C4-2B (cell line): ENCODE measurements at regions not wholly inside any gene's neighbourhood (a gene's known extent, or its start where the extent isn't known, plus 50 kb on each side); places are given as distances from the start of the nearest gene placed in this dataset.

Source experiments
- H3K27ac ChIP-seq: fragments of 450-650 bp; 2 replicates; pipeline ENCODE4 v1.5.1; 2017
- CTCF ChIP-seq: fragments of 450-650 bp; conservative IDR thresholded peaks from 2 replicates; pipeline ENCODE4 v1.5.1; 2017; ENCODE audit warnings: mild to moderate bottlenecking
- ZFX ChIP-seq: fragments of 450-650 bp; IDR thresholded peaks from 2 replicates; pipeline ENCODE4 v1.6.1; 2017

- TF ChIP-seq ZFX: no peak
- TF ChIP-seq CTCF: peak; percentile 81
- H3K27ac ChIP-seq: no peak overlapping the region
These were observed 664.8 kb upstream of the SEMA3D start for GRCh38 chr7:85851571-85852193.

DNA sequence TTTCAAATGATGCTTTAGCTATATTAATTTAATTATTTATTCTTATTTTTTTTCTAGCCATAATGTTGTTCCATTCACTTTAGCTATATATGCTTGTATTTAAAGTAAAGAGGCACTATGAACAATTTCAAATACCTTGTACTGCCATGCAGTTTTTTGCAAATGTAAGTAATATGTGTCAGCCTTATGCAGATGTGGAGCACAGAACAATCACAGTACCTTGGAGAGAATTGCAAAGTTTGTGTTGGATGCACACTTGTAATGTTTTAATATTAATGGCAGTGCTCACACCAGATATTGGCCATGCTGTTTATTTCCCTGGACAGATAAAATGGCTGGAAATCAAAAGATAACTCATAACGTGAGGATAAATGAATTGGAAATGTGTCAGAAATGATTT is 663.5 kb upstream of the SEMA3D start:
- no peak overlapping the region for H3K27ac ChIP-seq
- TF ChIP-seq CTCF (no peak), ZFX (no peak)

DNA sequence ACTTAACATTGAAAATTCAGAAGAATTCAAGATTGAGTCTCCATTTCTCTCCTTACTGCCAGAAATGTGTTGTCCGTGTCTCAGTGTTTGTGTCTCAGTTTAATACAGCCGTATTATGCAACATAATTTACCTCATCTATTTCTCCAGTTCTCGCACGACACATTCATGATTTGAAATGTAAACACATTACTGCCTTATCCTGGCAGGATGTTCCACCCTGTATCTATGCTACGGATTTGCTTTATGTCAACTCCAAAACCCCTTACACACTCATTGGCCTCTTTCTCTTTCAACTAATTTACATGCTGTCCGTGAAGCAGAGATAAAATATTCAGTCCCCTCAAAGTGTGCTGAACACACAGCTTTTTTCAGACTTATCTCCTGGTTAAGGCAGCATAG is 653.7 kb upstream of the SEMA3D start:
- H3K27ac ChIP-seq: no peak overlapping the region
- no peak for TF ChIP-seq ZFX
- no peak for TF ChIP-seq CTCF

DNA sequence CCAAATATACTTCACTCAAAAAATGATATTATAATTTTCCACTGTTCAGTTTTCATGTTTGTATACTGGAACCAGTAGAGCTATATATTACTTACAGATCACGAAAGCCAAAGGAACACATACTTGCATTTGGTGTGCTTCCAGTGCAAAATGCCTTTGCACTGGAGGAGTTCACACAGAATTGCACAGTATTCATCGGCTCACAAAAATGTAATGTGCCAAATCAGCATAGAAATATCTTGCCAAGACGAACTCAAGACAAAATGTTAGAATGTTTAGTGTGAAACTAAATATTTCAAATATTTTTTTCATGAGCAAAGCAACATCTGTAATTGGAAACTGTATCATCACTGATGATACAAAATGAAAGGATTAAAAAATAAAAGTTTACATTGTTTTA is 646.2 kb upstream of the SEMA3D start:
- no peak for TF ChIP-seq CTCF
- no peak for TF ChIP-seq ZFX
- no peak overlapping the region for H3K27ac ChIP-seq

DNA sequence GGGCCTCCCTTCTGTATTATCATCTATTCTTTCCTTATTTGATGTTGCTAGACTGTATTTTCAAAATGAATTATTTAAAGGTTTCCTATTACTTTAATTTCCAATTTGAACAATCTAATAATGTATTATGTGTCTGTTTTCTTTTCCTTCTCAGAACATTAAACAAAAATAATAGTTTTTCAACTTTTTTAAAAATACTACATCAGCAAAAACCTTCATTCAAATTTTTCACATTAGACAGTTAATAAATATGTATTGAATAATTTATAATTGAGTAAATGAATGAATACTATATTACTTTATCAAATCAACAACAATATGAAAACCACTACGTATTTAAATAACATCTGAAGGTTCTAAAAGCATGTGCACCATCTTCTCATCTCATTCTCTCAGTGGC is 644.1 kb upstream of the SEMA3D start:
- TF ChIP-seq ZFX: no peak
- no peak overlapping the region for H3K27ac ChIP-seq

GRCh38 chr7:85829817-85830432 is 643.1 kb upstream of the SEMA3D start:
- TF ChIP-seq CTCF: peak; percentile 76
- no peak for TF ChIP-seq ZFX
- H3K27ac ChIP-seq: no peak overlapping the region

GRCh38 chr7:85829176-85829575 is 642.3 kb upstream of the SEMA3D start:
- no peak overlapping the region for H3K27ac ChIP-seq
- TF ChIP-seq CTCF (no peak), ZFX (no peak)

- H3K27ac ChIP-seq: no peak overlapping the region
- TF ChIP-seq ZFX: no peak
- TF ChIP-seq CTCF: no peak
These were observed 641.8 kb upstream of the SEMA3D start for GRCh38 chr7:85828614-85829013.
